H1 (cell line): ENCODE measurements at regions not wholly inside any gene's neighbourhood (a gene's known extent, or its start where the extent isn't known, plus 50 kb on each side); places are given as distances from the start of the nearest gene placed in this dataset.

Source experiments
- CTCF ChIA-PET: fragments of 300-600 bp; sonication (Branson Sonifier 250); formaldehyde crosslinking; loops from one replicate; lab custom pipeline; 2021; ENCODE audit not compliant: partially characterized antibody; lab: Charles Lee
- POLR2A ChIA-PET: fragments of 300-600 bp; sonication (Branson Sonifier 250); formaldehyde crosslinking; loops from one replicate; lab custom pipeline; 2021; ENCODE audit warnings: inconsistent platforms; ENCODE audit not compliant: partially characterized antibody; lab: Charles Lee
- DNase-seq, 2 experiments: peaks; one replicate each; pipeline versions ENCODE4 v3.0.0 to v3.0.0-alpha.2; 2010 to 2022; ENCODE audit warnings: low spot score in 2 of 2, low read depth in 1 of 2, mixed read lengths in 1 of 2
- FAIRE-seq: peaks from 2 replicates; lab custom pipeline; 2011; peaks lifted over from hg19 to GRCh38; lab: Jason Lieb, UNC
- H2AFZ ChIP-seq: 2 replicates; pipeline ENCODE4 v1.8.1; 2012; ENCODE audit warnings: low read length, inconsistent platforms
- H2AK5ac ChIP-seq: 2 replicates; pipeline ENCODE4 v1.6.1; 2013; ENCODE audit warnings: low read depth, low read length
- H2BK120ac ChIP-seq: replicated peaks from 2 replicates; pipeline ENCODE3; 2013; ENCODE audit warnings: low read depth, low read length, inconsistent platforms
- H2BK12ac ChIP-seq: 2 replicates; pipeline ENCODE4 v1.6.1; 2013; ENCODE audit warnings: low read depth, low read length
- H2BK15ac ChIP-seq: 2 replicates; pipeline ENCODE4 v1.6.1; 2013; ENCODE audit warnings: low read length
- H2BK20ac ChIP-seq: 2 replicates; pipeline ENCODE4 v1.6.1; 2013; ENCODE audit warnings: low read length
- H2BK5ac ChIP-seq: 2 replicates; pipeline ENCODE4 v1.6.1; 2013; ENCODE audit warnings: low read depth, low read length
- H3K14ac ChIP-seq: 2 replicates; pipeline ENCODE4 v1.6.1; 2013; ENCODE audit warnings: inconsistent platforms; ENCODE audit not compliant: insufficient read length
- H3K18ac ChIP-seq: 2 replicates; pipeline ENCODE4 v1.6.1; 2013; ENCODE audit warnings: low read length; ENCODE audit errors: extremely low read depth
- H3K23ac ChIP-seq: 2 replicates; pipeline ENCODE4 v1.6.1; 2013; ENCODE audit warnings: inconsistent platforms; ENCODE audit not compliant: insufficient read length
- H3K23me2 ChIP-seq: 2 replicates; pipeline ENCODE4 v1.6.1; 2013; ENCODE audit warnings: low read depth, low read length
- H3K27ac ChIP-seq: 2 replicates; pipeline ENCODE4 v1.6.1; 2011; ENCODE audit warnings: low read depth, low read length, inconsistent platforms
- H3K27me3 ChIP-seq, 4 experiments: replicated peaks in 1 of 4; 1 replicate in 1 of 4; 2 replicates in 3 of 4; pipeline versions ENCODE4 v1.6.1 to v1.8.1; 2011 to 2013; ENCODE audit warnings: low read length in 3 of 4, mild to moderate bottlenecking in 3 of 4, inconsistent platforms in 2 of 4, mixed read lengths in 2 of 4, moderate library complexity in 1 of 4; ENCODE audit not compliant: control insufficient read depth in 3 of 4, insufficient read depth in 3 of 4; ENCODE audit errors: extremely low read depth in 1 of 4
- H3K36me3 ChIP-seq, 4 experiments: 2 replicates each; pipeline versions ENCODE4 v1.6.1 to v1.8.1; 2011 to 2013; ENCODE audit warnings: mild to moderate bottlenecking in 4 of 4, low read length in 3 of 4, moderate library complexity in 2 of 4, control low read depth in 1 of 4, inconsistent platforms in 1 of 4; ENCODE audit not compliant: insufficient read depth in 4 of 4, control insufficient read depth in 2 of 4
- H3K4ac ChIP-seq: replicated peaks from 2 replicates; pipeline ENCODE3; 2013; ENCODE audit warnings: low read length, low read depth, mixed read lengths, inconsistent platforms; ENCODE audit not compliant: insufficient read length
- H3K4me1 ChIP-seq, 4 experiments: replicated peaks in 1 of 4; 1 replicate in 1 of 4; 2 replicates in 3 of 4; pipeline versions ENCODE4 v1.6.1 to v1.8.1; 2011 to 2013; ENCODE audit warnings: low read length in 3 of 4, inconsistent platforms in 2 of 4, mixed read lengths in 1 of 4; ENCODE audit not compliant: insufficient read depth in 4 of 4, control insufficient read depth in 3 of 4
- H3K4me2 ChIP-seq, 2 experiments: 2 replicates each; pipeline versions ENCODE4 v1.6.1 to v1.8.1; 2011 to 2013; ENCODE audit warnings: low read depth in 2 of 2, low read length in 2 of 2, control low read depth in 1 of 2, inconsistent platforms in 1 of 2, mild to moderate bottlenecking in 1 of 2; ENCODE audit not compliant: insufficient read depth in 1 of 2
- H3K4me3 ChIP-seq, 4 experiments: fragments of 200-600, 300-600 bp in 1 of 4; sonication (generic), shearing (Covaris generic), sonication (Bioruptor Twin) in 1 of 4; 2 replicates each; pipeline versions ENCODE4 v1.5.1 to v1.8.1; 2011 to 2016; ENCODE audit warnings: low read length in 4 of 4, low read depth in 3 of 4, control low read depth in 2 of 4, inconsistent platforms in 2 of 4, mild to moderate bottlenecking in 2 of 4, mixed read lengths in 1 of 4, moderate library complexity in 1 of 4; ENCODE audit not compliant: insufficient read depth in 2 of 4; ENCODE audit errors: extremely low read depth in 1 of 4
- H3K56ac ChIP-seq: replicated peaks from 2 replicates; pipeline ENCODE3; 2013; ENCODE audit warnings: low read depth, mild to moderate bottlenecking, mixed read lengths, low read length, inconsistent platforms; ENCODE audit not compliant: insufficient read length
- H3K79me1 ChIP-seq: 2 replicates; pipeline ENCODE4 v1.6.1; 2013; ENCODE audit warnings: low read depth, low read length, control low read depth
- H3K79me2 ChIP-seq, 2 experiments: 2 replicates each; pipeline versions ENCODE4 v1.6.1 to v1.8.1; 2012 to 2013; ENCODE audit warnings: low read length in 2 of 2, mild to moderate bottlenecking in 2 of 2, inconsistent platforms in 1 of 2; ENCODE audit not compliant: insufficient read depth in 2 of 2, control insufficient read depth in 1 of 2
- H3K9ac ChIP-seq, 4 experiments: replicated peaks in 1 of 4; 1 replicate in 1 of 4; 2 replicates in 3 of 4; pipeline versions ENCODE4 v1.6.1 to v1.8.1; 2011 to 2013; ENCODE audit warnings: low read depth in 3 of 4, low read length in 3 of 4, control low read depth in 2 of 4, mild to moderate bottlenecking in 2 of 4, moderate library complexity in 2 of 4, inconsistent platforms in 1 of 4; ENCODE audit errors: extremely low read depth in 1 of 4
- H3K9me3 ChIP-seq, 2 experiments: 2 replicates each; pipeline versions ENCODE4 v1.6.1 to v1.8.1; 2012 to 2013; ENCODE audit warnings: mild to moderate bottlenecking in 2 of 2, moderate library complexity in 2 of 2, control low read depth in 1 of 2, inconsistent platforms in 1 of 2, low read depth in 1 of 2, low read length in 1 of 2, mixed read lengths in 1 of 2; ENCODE audit not compliant: insufficient read depth in 2 of 2
- H4K20me1 ChIP-seq, 2 experiments: replicated peaks in 1 of 2; 2 replicates each; pipeline versions ENCODE3 to v1.8.1; 2011 to 2013; ENCODE audit warnings: inconsistent platforms in 2 of 2, low read length in 2 of 2, mild to moderate bottlenecking in 1 of 2; ENCODE audit not compliant: insufficient read depth in 2 of 2, control insufficient read depth in 1 of 2
- H4K5ac ChIP-seq: 2 replicates; pipeline ENCODE4 v1.6.1; 2013; ENCODE audit warnings: low read length, low read depth, mixed read lengths, inconsistent platforms; ENCODE audit not compliant: insufficient read length
- H4K8ac ChIP-seq: 2 replicates; pipeline ENCODE4 v1.8.0; 2013; ENCODE audit warnings: mild to moderate bottlenecking, moderate library complexity, low read length, inconsistent platforms; ENCODE audit not compliant: insufficient read depth; ENCODE audit errors: extremely low read depth
- H4K91ac ChIP-seq: replicated peaks from 2 replicates; pipeline ENCODE3; 2013; ENCODE audit warnings: low read length, mixed read lengths, inconsistent platforms; ENCODE audit not compliant: insufficient read length
- ATF3 ChIP-seq: IDR thresholded peaks from 2 replicates; pipeline ENCODE4 v1.6.1; 2011; ENCODE audit warnings: low read depth, mild to moderate bottlenecking, low read length; ENCODE audit not compliant: insufficient read depth
- CEBPB ChIP-seq: IDR thresholded peaks from 2 replicates; pipeline ENCODE4 v1.6.1; 2012; ENCODE audit warnings: low read depth, low read length
- CREB1 ChIP-seq: IDR thresholded peaks from 2 replicates; pipeline ENCODE4 v1.6.1; 2012; ENCODE audit warnings: inconsistent platforms
- HDAC6 ChIP-seq: IDR thresholded peaks from one replicate; pipeline ENCODE4 v1.7.1; 2012; ENCODE audit warnings: low read depth, mild to moderate bottlenecking, inconsistent platforms, low read length, moderate library complexity
- KDM1A ChIP-seq: fragments of 200-600, 300-600 bp; sonication (generic); IDR thresholded peaks from 2 replicates; pipeline ENCODE4 v1.7.1; 2016; ENCODE audit warnings: mild to moderate bottlenecking, low read length, borderline replicate concordance
- POLR2AphosphoS5 ChIP-seq: IDR thresholded peaks from 2 replicates; pipeline ENCODE4 v1.6.1; 2011; ENCODE audit warnings: low read depth, low read length
- RNF2 ChIP-seq: fragments of 200-900, 300-1000 bp; sonication (generic); IDR thresholded peaks from 2 replicates; pipeline ENCODE4 v1.7.1; 2016; ENCODE audit warnings: borderline replicate concordance, low read depth, mild to moderate bottlenecking, antibody characterized with exemption, low read length; ENCODE audit not compliant: poor library complexity, severe bottlenecking; ENCODE audit errors: missing control alignments
- SP4 ChIP-seq: IDR thresholded peaks from 2 replicates; pipeline ENCODE4 v1.6.1; 2012; ENCODE audit warnings: low read length, inconsistent platforms
- TCF12 ChIP-seq: IDR thresholded peaks from 2 replicates; pipeline ENCODE4 v1.6.1; 2011; ENCODE audit warnings: low read depth, mild to moderate bottlenecking, low read length
- TEAD4 ChIP-seq: IDR thresholded peaks from 2 replicates; pipeline ENCODE4 v1.6.1; 2012; ENCODE audit warnings: low read depth, low read length, inconsistent platforms, mixed read lengths
- WGBS, 2 experiments: shearing (Covaris generic) in 1 of 2; methylation state at CpG; one replicate each; pipeline versions ENCODE4 v1.1.6 to v1.1.7; 2013 to 2015; ENCODE audit warnings: low lambda C conversion rate in 2 of 2, mixed read lengths in 2 of 2, inconsistent platforms in 1 of 2, low coverage in 1 of 2, missing lambda C conversion rate in 1 of 2; ENCODE audit not compliant: insufficient replicate concordance in 2 of 2, insufficient coverage in 1 of 2, insufficient read length in 1 of 2; ENCODE audit errors: extremely low coverage in 1 of 2, missing lambda C conversion rate in 1 of 2; 5-methylcytosine and 5-hydroxymethylcytosine counted together
- TF ChIP-seq, protein P1 (sequence below): IDR thresholded peaks from 2 replicates; pipeline ENCODE4 v1.6.1; 2012; ENCODE audit warnings: low read length, inconsistent platforms
- TF ChIP-seq, protein P2 (sequence below): IDR thresholded peaks from 2 replicates; pipeline ENCODE4 v1.6.1; 2011; ENCODE audit warnings: low read length, improper control_type of control experiment

DNA sequence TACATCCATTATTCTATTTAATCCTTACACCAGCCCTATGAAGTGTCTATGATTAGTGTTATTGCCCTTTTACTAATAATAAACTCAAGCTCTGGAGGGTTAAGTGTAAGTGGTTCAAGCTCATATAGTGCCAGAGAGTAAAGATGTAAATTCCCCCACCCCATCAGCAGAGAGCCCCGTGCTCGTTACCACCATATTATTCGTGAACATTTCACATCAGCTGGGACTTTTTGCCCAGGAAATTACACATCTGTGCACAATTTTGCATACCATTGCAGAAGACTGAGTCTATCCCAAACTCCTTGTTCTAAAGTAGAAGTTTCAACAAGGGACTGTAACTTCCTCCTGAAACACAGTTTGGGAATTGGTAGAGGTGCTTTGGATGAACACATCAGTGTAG is 220.1 kb downstream of the BCAS1 start:
- Histone ChIP-seq H2BK120ac (no peak overlapping the region), H3K36me3 (no peaks in the 10 kb centered on the region), H2BK15ac (no peak overlapping the region), H2AK5ac (no peak overlapping the region), H4K8ac (no peak overlapping the region), H3K79me1 (no peaks in the 10 kb centered on the region), H2BK20ac (no peak overlapping the region), H3K18ac (no peak overlapping the region), H4K91ac (no peak overlapping the region), H3K9ac (no peak overlapping the region), H3K4me2 (no peak overlapping the region), H2BK5ac (no peak overlapping the region), H4K20me1 (no peaks in the 10 kb centered on the region), H3K4ac (no peak overlapping the region), H3K23ac (no peak overlapping the region), H3K56ac (no peak overlapping the region), H2BK12ac (no peak overlapping the region), H3K79me2 (no peaks in the 10 kb centered on the region), H3K23me2 (no peaks in the 10 kb centered on the region), H3K4me1 (peaks cover 0 to 2% (median 0%) of the 10 kb centered on the region in 4 experiments; a peak in 2 of 7 replicates), H3K27ac (no peak overlapping the region), H3K27me3 (no peaks in the 10 kb centered on the region), H3K14ac (no peak overlapping the region), H3K4me3 (no peak overlapping the region), H4K5ac (no peak overlapping the region), H2AFZ (no peak overlapping the region), H3K9me3 (peaks cover 0 to 8% of the 10 kb centered on the region in 2 experiments; a peak in 1 of 4 replicates)
- CTCF ChIA-PET: interaction anchor here (0.9 to 1.1 kb wide), 3 partner anchors 10 to 65 kb away, joined by 3 read pairs; no protein-coding TSS in a partner anchor
- 98% methylated on average over 3 of the region's 3 CpGs; no CpG with 5 or more reads in 1 of the 2 experiments for WGBS, 2 experiments
- FAIRE-seq (no peak), DNase-seq (no peak)
- POLR2A ChIA-PET: no interaction called here
- TF ChIP-seq CEBPB (no peak), TEAD4 (no peak), POLR2AphosphoS5 (no peak), KDM1A (no peak), TCF12 (no peak), CREB1 (no peak), HDAC6 (no peak), RNF2 (no peak), SP4 (no peak), ATF3 (no peak)
- TF ChIP-seq, protein P1, sequence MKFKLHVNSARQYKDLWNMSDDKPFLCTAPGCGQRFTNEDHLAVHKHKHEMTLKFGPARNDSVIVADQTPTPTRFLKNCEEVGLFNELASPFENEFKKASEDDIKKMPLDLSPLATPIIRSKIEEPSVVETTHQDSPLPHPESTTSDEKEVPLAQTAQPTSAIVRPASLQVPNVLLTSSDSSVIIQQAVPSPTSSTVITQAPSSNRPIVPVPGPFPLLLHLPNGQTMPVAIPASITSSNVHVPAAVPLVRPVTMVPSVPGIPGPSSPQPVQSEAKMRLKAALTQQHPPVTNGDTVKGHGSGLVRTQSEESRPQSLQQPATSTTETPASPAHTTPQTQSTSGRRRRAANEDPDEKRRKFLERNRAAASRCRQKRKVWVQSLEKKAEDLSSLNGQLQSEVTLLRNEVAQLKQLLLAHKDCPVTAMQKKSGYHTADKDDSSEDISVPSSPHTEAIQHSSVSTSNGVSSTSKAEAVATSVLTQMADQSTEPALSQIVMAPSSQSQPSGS: no peak
- TF ChIP-seq, protein P2, sequence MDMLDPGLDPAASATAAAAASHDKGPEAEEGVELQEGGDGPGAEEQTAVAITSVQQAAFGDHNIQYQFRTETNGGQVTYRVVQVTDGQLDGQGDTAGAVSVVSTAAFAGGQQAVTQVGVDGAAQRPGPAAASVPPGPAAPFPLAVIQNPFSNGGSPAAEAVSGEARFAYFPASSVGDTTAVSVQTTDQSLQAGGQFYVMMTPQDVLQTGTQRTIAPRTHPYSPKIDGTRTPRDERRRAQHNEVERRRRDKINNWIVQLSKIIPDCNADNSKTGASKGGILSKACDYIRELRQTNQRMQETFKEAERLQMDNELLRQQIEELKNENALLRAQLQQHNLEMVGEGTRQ: no peak
